ENCODE measurements at regions not wholly inside any gene's neighbourhood (a gene's known extent, or its start where the extent isn't known, plus 50 kb on each side); places are given as distances from the start of the nearest gene placed in this dataset.

DNA sequence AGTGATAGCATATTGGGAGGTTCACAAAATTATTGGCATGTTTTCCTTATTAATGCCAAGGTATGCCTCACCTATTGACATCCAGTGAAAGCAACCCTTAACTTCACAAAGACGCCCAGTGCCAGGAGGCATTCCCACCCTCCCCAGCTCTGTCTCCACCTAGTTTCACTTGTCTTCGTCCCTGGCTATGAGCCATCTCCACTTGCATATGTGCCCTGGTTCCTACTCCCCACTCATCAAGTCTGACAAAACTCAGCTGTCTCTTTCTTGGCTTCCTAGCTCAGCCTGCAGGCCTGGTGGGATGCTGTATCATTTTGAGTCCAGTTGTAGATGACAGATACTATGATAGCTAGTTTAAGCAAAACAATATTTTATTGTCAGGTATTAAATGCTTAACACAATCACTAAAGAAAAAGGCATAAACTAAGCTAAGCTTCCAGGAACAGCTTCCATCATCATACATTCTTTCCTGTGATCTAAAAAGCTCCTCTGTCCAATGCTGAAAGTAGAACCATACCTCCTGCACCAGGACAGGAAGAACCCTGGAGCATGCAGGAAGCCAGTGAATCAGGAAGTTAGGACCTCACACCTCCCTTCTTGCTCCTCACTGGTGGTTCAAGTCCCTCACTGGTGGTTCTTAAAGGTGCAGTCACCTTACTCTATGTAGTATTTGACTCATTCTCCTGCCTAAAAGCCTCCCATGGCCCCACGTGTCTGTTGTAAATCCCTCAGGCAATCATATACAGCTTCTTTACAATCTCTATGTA lies 410.3 kb upstream of the RASGEF1B start:
- Mint-ChIP-seq H3K9me3 (ENCODE audit: low read depth) (peaks cover 11% of the 10 kb centered on the region), H3K27me3 (no peaks in the 10 kb centered on the region), H3K4me3 (ENCODE audit: low read depth) (no peak overlapping the region), H3K36me3 (ENCODE audit: insufficient read depth) (no peaks in the 10 kb centered on the region), H3K27ac (no peak overlapping the region), H3K4me1 (ENCODE audit: low read depth) (peaks cover 7% of the 10 kb centered on the region)
- TF ChIP-seq, protein P1, sequence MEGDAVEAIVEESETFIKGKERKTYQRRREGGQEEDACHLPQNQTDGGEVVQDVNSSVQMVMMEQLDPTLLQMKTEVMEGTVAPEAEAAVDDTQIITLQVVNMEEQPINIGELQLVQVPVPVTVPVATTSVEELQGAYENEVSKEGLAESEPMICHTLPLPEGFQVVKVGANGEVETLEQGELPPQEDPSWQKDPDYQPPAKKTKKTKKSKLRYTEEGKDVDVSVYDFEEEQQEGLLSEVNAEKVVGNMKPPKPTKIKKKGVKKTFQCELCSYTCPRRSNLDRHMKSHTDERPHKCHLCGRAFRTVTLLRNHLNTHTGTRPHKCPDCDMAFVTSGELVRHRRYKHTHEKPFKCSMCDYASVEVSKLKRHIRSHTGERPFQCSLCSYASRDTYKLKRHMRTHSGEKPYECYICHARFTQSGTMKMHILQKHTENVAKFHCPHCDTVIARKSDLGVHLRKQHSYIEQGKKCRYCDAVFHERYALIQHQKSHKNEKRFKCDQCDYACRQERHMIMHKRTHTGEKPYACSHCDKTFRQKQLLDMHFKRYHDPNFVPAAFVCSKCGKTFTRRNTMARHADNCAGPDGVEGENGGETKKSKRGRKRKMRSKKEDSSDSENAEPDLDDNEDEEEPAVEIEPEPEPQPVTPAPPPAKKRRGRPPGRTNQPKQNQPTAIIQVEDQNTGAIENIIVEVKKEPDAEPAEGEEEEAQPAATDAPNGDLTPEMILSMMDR (IDR thresholded peaks at IDR 0.05; ENCODE audit: unreplicated experiment): no peak
- DNase-seq (ENCODE audit: low spot score, unreplicated experiment): no peak

DNA sequence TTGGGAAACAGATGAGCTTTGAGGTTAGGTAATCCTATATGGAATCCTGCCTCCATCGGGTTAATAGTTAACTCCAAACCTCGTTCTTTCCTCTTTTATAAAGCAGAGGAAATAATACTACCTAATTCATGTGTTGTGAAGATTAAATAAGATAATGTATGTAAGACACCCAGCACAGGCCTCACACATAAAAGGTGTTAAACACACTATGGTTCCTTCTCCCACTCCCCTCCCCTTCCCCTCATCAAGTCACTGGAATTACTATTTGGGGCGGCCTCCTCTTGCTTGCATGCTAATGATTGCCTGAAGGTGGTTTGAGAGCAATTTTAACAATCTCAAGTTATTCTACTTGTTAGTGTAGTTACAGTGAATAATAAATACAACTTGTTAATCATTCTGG lies 404.4 kb upstream of the RASGEF1B start:
- no peak overlapping the region for H3K27ac Mint-ChIP-seq
- H3K4me3 Mint-ChIP-seq (ENCODE audit: low read depth): no peak overlapping the region
- TF ChIP-seq, protein P1 (IDR thresholded peaks at IDR 0.05; ENCODE audit: unreplicated experiment): no peak
- no peaks in the 10 kb centered on the region for H3K36me3 Mint-ChIP-seq (ENCODE audit: insufficient read depth)
- DNase-seq (ENCODE audit: low spot score, unreplicated experiment): no peak
- no peaks in the 10 kb centered on the region for H3K9me3 Mint-ChIP-seq (ENCODE audit: low read depth)
- H3K4me1 Mint-ChIP-seq (ENCODE audit: low read depth): peaks cover 10% of the 10 kb centered on the region
- H3K27me3 Mint-ChIP-seq: no peaks in the 10 kb centered on the region

GRCh38 chr4:81874661-81875515 lies 403.2 kb upstream of the RASGEF1B start:
- peaks cover 10% of the 10 kb centered on the region for H3K4me1 Mint-ChIP-seq (ENCODE audit: low read depth)

GRCh38 chr4:81870275-81870674 lies 398.6 kb upstream of the RASGEF1B start:
- no peaks in the 10 kb centered on the region for H3K27me3 Mint-ChIP-seq
- no peak for DNase-seq (ENCODE audit: low spot score, unreplicated experiment)
- H3K4me3 Mint-ChIP-seq (ENCODE audit: low read depth): no peak overlapping the region
- H3K36me3 Mint-ChIP-seq (ENCODE audit: insufficient read depth): no peaks in the 10 kb centered on the region
- H3K27ac Mint-ChIP-seq: no peak overlapping the region
- no peaks in the 10 kb centered on the region for H3K4me1 Mint-ChIP-seq (ENCODE audit: low read depth)
- TF ChIP-seq, protein P1 (IDR thresholded peaks at IDR 0.05; ENCODE audit: unreplicated experiment): no peak
- peaks cover 4% of the 10 kb centered on the region for H3K9me3 Mint-ChIP-seq (ENCODE audit: low read depth)

More at GRCh38 chr4:81874661-81875515, 403.2 kb upstream of the RASGEF1B start:
- Mint-ChIP-seq H3K27me3 (no peaks in the 10 kb centered on the region), H3K36me3 (ENCODE audit: insufficient read depth) (no peaks in the 10 kb centered on the region), H3K4me3 (ENCODE audit: low read depth) (no peak overlapping the region), H3K27ac (no peak overlapping the region), H3K9me3 (ENCODE audit: low read depth) (no peaks in the 10 kb centered on the region)
- TF ChIP-seq, protein P1 (IDR thresholded peaks at IDR 0.05; ENCODE audit: unreplicated experiment): no peak
- no peak for DNase-seq (ENCODE audit: low spot score, unreplicated experiment)

- Mint-ChIP-seq H3K27me3 (no peaks in the 10 kb centered on the region), H3K4me3 (ENCODE audit: low read depth) (no peak overlapping the region), H3K4me1 (ENCODE audit: low read depth) (no peaks in the 10 kb centered on the region), H3K9me3 (ENCODE audit: low read depth) (peaks cover 23% of the 10 kb centered on the region), H3K27ac (no peak overlapping the region), H3K36me3 (ENCODE audit: insufficient read depth) (no peaks in the 10 kb centered on the region)
- TF ChIP-seq, protein P1 (IDR thresholded peaks at IDR 0.05; ENCODE audit: unreplicated experiment): no peak
- no peak for DNase-seq (ENCODE audit: low spot score, unreplicated experiment)
These were observed 388.4 kb upstream of the RASGEF1B start for GRCh38 chr4:81860111-81860510.
